ENCODE measurements at regions not wholly inside any gene's neighbourhood (a gene's known extent, or its start where the extent isn't known, plus 50 kb on each side); places are given as distances from the start of the nearest gene placed in this dataset.

DNA sequence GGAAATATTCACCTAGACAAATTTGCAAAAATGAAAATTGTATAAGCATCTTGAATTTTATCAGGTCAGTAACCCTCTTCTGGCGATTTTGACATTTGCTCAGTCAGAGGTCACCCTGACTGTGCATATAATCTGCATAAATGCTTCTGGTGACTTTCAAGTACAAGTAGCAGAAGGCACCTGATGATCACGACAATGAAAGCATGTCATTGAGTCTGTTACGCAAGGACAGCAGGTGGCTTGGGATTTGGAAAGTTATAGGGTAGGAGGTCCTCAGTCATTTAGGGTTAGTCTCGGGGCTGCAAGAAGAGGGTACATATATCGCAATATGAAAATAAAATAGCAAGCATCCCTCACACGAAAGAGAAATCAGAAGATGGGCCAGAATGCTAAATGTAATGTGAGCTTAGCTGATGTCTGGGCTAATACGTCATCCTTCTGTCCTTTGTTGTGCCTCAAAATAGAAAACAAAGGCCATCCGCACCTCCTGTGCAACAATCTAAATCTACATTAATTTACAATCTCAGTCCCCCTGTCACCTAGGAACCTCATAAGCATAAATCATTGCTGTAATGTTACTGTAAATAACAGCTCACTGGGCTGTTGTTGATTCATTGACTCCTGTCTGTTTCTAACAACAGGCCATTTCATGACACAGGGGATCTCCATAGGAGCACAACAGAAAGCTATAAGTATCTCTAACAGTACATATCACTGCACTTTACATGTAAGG lies 155.2 kb upstream of the RSPO3 start:
- peaks cover 10% of the 10 kb centered on the region for H3K9me3 Mint-ChIP-seq (ENCODE audit: unreplicated experiment)
- H3K36me3 ChIP-seq (ENCODE audit: control insufficient read depth, insufficient read depth, low read length), result no peaks in the 10 kb centered on the region
- no peak overlapping the region for H3K27ac Mint-ChIP-seq (ENCODE audit: unreplicated experiment)
- H3K4me1 Mint-ChIP-seq (ENCODE audit: low read depth, unreplicated experiment), result peaks cover 29% of the 10 kb centered on the region
- H3K4me3 ChIP-seq (ENCODE audit: low read depth, low read length), result no peak overlapping the region
- no TSS peak for BruUV-seq (replicated peaks)
- TF ChIP-seq, protein P1, sequence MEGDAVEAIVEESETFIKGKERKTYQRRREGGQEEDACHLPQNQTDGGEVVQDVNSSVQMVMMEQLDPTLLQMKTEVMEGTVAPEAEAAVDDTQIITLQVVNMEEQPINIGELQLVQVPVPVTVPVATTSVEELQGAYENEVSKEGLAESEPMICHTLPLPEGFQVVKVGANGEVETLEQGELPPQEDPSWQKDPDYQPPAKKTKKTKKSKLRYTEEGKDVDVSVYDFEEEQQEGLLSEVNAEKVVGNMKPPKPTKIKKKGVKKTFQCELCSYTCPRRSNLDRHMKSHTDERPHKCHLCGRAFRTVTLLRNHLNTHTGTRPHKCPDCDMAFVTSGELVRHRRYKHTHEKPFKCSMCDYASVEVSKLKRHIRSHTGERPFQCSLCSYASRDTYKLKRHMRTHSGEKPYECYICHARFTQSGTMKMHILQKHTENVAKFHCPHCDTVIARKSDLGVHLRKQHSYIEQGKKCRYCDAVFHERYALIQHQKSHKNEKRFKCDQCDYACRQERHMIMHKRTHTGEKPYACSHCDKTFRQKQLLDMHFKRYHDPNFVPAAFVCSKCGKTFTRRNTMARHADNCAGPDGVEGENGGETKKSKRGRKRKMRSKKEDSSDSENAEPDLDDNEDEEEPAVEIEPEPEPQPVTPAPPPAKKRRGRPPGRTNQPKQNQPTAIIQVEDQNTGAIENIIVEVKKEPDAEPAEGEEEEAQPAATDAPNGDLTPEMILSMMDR (IDR thresholded peaks at IDR 0.05; ENCODE audit: insufficient read depth in 1 of 2, low read depth in 1 of 2, low read length in 1 of 2, severe bottlenecking in 1 of 2, unreplicated experiment in 1 of 2), result no peak
- ChIA-PET POLR2A (no interaction called here), CTCF (no interaction called here)
- no peak for DNase-seq
- H3K27me3 Mint-ChIP-seq (ENCODE audit: insufficient read depth, unreplicated experiment), result no peaks in the 10 kb centered on the region
- H3K9me3 ChIP-seq, result 0 out of 2 replicates have a peak, but pooled peaks cover 2% of the 10 kb centered on the region
- H3K27me3 ChIP-seq (replicated peaks; ENCODE audit: control insufficient read depth, insufficient read depth, low read length), result no peaks in the 10 kb centered on the region
- H3K4me3 Mint-ChIP-seq (ENCODE audit: unreplicated experiment), result no peak overlapping the region
- H3K4me1 ChIP-seq, result peaks cover 17% of the 10 kb centered on the region
- intact Hi-C loops (cut with micrococcal nuclease; ENCODE audit: unreplicated experiment), result no loop called here
- no peaks in the 10 kb centered on the region for H3K36me3 Mint-ChIP-seq (ENCODE audit: insufficient read depth, unreplicated experiment)

DNA sequence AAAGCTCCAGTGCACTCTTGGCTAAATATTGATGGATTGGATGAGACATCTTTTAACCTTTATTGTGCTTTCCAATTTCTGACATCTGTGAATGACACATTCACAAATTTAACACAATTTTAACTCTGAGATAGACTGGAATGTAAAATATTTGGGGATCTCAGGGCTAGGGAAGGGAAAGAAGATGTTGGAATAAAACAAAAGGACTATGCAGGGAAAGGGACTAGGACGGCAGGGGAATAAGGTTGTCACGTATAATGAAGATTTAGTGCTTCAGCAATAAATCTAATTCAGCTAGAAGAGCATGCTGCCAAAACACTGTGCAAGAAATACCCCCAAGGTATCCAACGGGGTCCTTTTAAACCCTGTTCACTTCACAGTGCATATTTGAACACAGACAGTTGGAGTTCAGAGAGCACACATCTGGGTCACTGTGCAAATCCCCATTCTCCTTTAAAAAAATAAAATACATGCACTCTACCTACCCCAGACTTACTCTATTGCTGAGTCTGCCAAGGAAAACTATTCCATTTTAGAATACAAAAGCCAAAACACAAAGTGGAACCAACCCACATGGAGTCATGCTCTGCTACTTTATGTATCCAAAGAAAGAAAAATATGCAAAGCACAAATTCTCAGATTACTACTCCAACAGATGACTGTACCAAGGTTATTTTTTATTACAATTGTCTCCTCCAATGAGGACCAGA lies 151.0 kb upstream of the RSPO3 start:
- H3K27ac Mint-ChIP-seq (ENCODE audit: unreplicated experiment), result no peak overlapping the region
- H3K36me3 ChIP-seq (ENCODE audit: control insufficient read depth, insufficient read depth, low read length), result no peaks in the 10 kb centered on the region
- TF ChIP-seq, protein P1 (IDR thresholded peaks at IDR 0.05; ENCODE audit: insufficient read depth in 1 of 2, low read depth in 1 of 2, low read length in 1 of 2, severe bottlenecking in 1 of 2, unreplicated experiment in 1 of 2), result no peak
- H3K9me3 Mint-ChIP-seq (ENCODE audit: unreplicated experiment), result no peaks in the 10 kb centered on the region
- ChIA-PET CTCF (no interaction called here), POLR2A (no interaction called here)
- DNase-seq, result no peak
- H3K27me3 Mint-ChIP-seq (ENCODE audit: insufficient read depth, unreplicated experiment), result no peaks in the 10 kb centered on the region
- H3K4me1 ChIP-seq, result no peaks in the 10 kb centered on the region
- no peaks in the 10 kb centered on the region for H3K9me3 ChIP-seq
- intact Hi-C loops (cut with micrococcal nuclease; ENCODE audit: unreplicated experiment), result no loop called here
- BruUV-seq (replicated peaks), result no TSS peak
- peaks cover 14% of the 10 kb centered on the region for H3K4me1 Mint-ChIP-seq (ENCODE audit: low read depth, unreplicated experiment)
- no peak overlapping the region for H3K4me3 ChIP-seq (ENCODE audit: low read depth, low read length)
- H3K4me3 Mint-ChIP-seq (ENCODE audit: unreplicated experiment), result no peak overlapping the region
- H3K36me3 Mint-ChIP-seq (ENCODE audit: insufficient read depth, unreplicated experiment), result no peaks in the 10 kb centered on the region
- no peaks in the 10 kb centered on the region for H3K27me3 ChIP-seq (replicated peaks; ENCODE audit: control insufficient read depth, insufficient read depth, low read length)

DNA sequence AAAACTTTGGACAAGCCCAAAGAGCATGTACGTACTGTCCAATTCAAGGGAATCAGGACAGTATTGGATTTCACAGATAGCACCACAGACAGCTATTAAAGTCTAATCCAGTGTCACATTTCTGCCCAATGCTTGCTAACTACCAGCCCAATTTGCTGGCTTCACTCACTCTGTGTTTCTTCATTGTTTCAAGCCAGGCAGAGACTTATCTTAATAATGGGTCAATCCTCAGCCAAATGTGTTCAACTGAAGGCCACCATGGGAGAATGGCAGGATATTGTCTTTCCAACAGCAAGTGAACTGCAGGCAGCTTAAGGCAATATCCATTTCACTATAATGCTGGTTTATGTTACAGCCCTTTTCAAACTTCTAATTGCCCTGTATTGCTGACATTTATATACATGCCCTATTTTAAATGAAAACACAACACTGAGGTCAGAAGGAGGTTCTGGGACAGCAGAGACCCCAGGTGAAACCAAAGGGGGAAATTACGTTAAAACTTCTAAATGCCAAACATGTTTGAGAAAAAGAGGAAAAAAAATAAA lies 142.1 kb upstream of the RSPO3 start:
- DNase-seq, result no peak

More for the DNA sequence above, 142.1 kb upstream of the RSPO3 start:
- H3K4me3 ChIP-seq (ENCODE audit: low read depth, low read length), result no peak overlapping the region
- peaks cover 30% of the 10 kb centered on the region for H3K4me1 Mint-ChIP-seq (ENCODE audit: low read depth, unreplicated experiment)
- CTCF ChIA-PET, result interaction anchor here (1.4 to 1.7 kb wide), 2 partner anchors 47 to 172 kb away, joined by 3 read pairs; no protein-coding TSS in a partner anchor
- H3K4me1 ChIP-seq, result peaks cover 18% of the 10 kb centered on the region
- H3K4me3 Mint-ChIP-seq (ENCODE audit: unreplicated experiment), result peak overlapping the region; percentile 44
- no peaks in the 10 kb centered on the region for H3K27me3 ChIP-seq (replicated peaks; ENCODE audit: control insufficient read depth, insufficient read depth, low read length)
- H3K9me3 Mint-ChIP-seq (ENCODE audit: unreplicated experiment), result peaks cover 11% of the 10 kb centered on the region
- peak overlapping the region; percentile 29 for H3K27ac Mint-ChIP-seq (ENCODE audit: unreplicated experiment)
- POLR2A ChIA-PET, result no interaction called here
- no peaks in the 10 kb centered on the region for H3K27me3 Mint-ChIP-seq (ENCODE audit: insufficient read depth, unreplicated experiment)
- intact Hi-C loops (cut with micrococcal nuclease; ENCODE audit: unreplicated experiment), result no loop called here
- no peaks in the 10 kb centered on the region for H3K36me3 Mint-ChIP-seq (ENCODE audit: insufficient read depth, unreplicated experiment)
- H3K36me3 ChIP-seq (ENCODE audit: control insufficient read depth, insufficient read depth, low read length), result no peaks in the 10 kb centered on the region
- peaks cover 10% of the 10 kb centered on the region; the same call in 1 of the 2 replicates for H3K9me3 ChIP-seq
- BruUV-seq (replicated peaks), result no TSS peak
- TF ChIP-seq, protein P1 (IDR thresholded peaks at IDR 0.05; ENCODE audit: insufficient read depth in 1 of 2, low read depth in 1 of 2, low read length in 1 of 2, severe bottlenecking in 1 of 2, unreplicated experiment in 1 of 2), result no peak

Measured in Caco-2 (cell line).